ENCODE measurements at regions not wholly inside any gene's neighbourhood (a gene's known extent, or its start where the extent isn't known, plus 50 kb on each side); places are given as distances from the start of the nearest gene placed in this dataset.

DNA sequence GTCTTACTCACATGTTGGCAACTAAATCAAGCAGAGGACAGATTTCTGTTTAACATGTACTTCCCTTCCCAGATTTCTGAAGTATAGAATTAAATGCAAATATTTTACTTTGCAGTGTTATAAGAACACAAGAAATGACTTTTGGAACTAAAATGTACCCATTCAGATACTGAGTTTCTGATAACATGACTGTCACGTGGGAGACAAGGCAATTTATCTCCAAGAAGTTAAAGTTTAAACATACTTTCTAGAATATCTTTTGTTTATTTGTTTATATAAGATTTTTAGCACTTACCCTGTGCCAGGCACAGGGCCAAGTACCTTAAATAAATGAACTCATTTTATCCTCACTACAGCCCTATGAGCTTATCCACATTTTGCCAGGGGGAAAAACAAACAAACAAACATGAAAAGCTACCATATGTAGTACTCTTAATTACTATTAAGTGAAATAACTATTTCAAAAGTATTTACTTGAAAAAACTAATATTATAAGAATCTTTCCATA, 807.1 kb upstream of the KCND2 start:
- TF ChIP-seq, protein P1, sequence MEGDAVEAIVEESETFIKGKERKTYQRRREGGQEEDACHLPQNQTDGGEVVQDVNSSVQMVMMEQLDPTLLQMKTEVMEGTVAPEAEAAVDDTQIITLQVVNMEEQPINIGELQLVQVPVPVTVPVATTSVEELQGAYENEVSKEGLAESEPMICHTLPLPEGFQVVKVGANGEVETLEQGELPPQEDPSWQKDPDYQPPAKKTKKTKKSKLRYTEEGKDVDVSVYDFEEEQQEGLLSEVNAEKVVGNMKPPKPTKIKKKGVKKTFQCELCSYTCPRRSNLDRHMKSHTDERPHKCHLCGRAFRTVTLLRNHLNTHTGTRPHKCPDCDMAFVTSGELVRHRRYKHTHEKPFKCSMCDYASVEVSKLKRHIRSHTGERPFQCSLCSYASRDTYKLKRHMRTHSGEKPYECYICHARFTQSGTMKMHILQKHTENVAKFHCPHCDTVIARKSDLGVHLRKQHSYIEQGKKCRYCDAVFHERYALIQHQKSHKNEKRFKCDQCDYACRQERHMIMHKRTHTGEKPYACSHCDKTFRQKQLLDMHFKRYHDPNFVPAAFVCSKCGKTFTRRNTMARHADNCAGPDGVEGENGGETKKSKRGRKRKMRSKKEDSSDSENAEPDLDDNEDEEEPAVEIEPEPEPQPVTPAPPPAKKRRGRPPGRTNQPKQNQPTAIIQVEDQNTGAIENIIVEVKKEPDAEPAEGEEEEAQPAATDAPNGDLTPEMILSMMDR (IDR thresholded peaks at IDR 0.05; ENCODE audit: low read depth, low read length): no peak
- Histone ChIP-seq H3K9me3 (ENCODE audit: low read depth) (no peaks in the 10 kb centered on the region), H3K4me3 (no peak overlapping the region), H3K4me1 (ENCODE audit: low read depth) (no peaks in the 10 kb centered on the region), H3K27ac (no peak overlapping the region), H3K36me3 (no peaks in the 10 kb centered on the region), H3K27me3 (no peaks in the 10 kb centered on the region)
- DNase-seq (ENCODE audit: low read depth in 1 of 2, low spot score in 1 of 2): no peak

DNA sequence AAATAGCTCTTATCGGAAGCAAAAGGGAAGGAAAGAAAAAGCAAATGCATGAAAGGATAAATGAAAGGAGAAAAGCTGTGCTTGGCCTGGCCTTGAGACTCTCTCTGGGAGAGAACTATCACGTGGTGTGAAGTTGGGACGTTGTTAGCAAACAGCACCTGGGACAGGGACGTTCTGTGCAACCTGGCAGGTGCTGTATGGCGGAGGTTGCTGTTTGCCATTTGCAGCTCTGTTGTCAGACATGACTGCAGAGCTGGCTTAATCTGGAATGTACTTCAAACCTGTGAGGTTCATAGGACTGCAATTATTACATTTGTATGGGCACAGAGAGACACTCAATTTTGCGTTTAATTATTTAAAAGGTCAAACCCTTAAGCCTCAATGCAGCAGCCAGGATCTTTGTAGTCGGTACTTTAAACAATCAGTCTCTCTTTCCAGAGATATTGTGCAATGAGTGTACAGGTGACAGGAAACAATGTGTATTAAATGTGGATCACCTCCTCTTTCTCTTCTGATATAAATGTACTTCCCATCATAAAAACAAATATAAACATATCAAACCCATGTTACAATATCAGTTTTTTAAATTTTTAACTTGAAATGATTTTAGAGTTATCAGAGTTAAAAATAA, 800.5 kb upstream of the KCND2 start:
- peak in 1 of 2 donors; percentile 2 for DNase-seq (ENCODE audit: low read depth in 1 of 2, low spot score in 1 of 2)
- TF ChIP-seq, protein P1 (IDR thresholded peaks at IDR 0.05; ENCODE audit: low read depth, low read length): no peak

DNA sequence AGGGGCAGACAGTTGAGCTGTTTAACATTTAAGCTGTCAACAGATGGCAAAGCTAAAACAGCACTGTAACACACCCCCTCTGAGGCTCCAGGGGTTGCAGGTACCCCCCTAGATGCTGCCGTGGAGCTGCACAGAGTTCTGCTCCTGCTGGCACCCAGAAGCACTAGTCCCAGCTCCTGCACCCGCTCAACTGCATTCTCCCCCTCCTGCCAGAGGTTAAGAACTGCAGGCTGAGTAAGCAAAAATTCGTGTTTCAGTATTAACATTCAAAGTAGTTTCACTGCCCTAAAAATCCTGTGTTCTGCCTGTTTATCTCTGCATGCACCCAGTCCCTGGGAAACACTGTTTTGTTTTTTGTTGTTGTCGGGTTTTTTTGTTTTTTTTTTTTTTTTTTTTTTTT, 790.8 kb upstream of the KCND2 start:
- Histone ChIP-seq H3K36me3 (no peaks in the 10 kb centered on the region), H3K4me1 (ENCODE audit: low read depth) (no peaks in the 10 kb centered on the region), H3K9me3 (ENCODE audit: low read depth) (no peaks in the 10 kb centered on the region), H3K27me3 (no peaks in the 10 kb centered on the region), H3K27ac (no peak overlapping the region), H3K4me3 (no peak overlapping the region)
- TF ChIP-seq, protein P1 (IDR thresholded peaks at IDR 0.05; ENCODE audit: low read depth, low read length): peak; percentile 31
- peak; percentile 20 to 46 for DNase-seq (ENCODE audit: low read depth in 1 of 2, low spot score in 1 of 2)

More for the DNA sequence above, 800.5 kb upstream of the KCND2 start:
- H3K27me3 ChIP-seq: no peaks in the 10 kb centered on the region
- no peaks in the 10 kb centered on the region for H3K4me1 ChIP-seq (ENCODE audit: low read depth)
- no peaks in the 10 kb centered on the region for H3K9me3 ChIP-seq (ENCODE audit: low read depth)
- H3K36me3 ChIP-seq: no peaks in the 10 kb centered on the region
- no peak overlapping the region for H3K27ac ChIP-seq
- no peak overlapping the region for H3K4me3 ChIP-seq

DNA sequence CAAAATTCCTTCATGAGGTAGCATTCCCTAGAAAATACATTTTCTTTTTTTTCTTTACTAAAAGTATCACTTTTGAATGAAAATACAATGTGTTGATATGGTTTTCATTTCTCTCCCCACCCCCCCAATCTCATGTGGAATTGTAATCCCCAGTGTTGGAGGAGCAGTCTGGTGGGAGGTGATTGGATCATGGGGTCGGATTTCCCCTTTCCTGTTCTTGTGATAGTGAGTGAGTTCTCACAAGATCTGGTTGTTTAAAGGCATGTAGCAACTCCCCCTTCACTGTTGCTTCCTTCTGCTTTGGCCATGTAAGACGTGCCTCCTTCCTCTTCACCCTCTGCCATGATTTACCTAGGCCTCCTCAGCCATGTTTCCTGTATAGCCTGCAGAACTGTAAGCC, 790.3 kb upstream of the KCND2 start:
- TF ChIP-seq, protein P1 (IDR thresholded peaks at IDR 0.05; ENCODE audit: low read depth, low read length): no peak
- Histone ChIP-seq H3K4me3 (no peak overlapping the region), H3K36me3 (no peaks in the 10 kb centered on the region), H3K27ac (no peak overlapping the region), H3K27me3 (no peaks in the 10 kb centered on the region), H3K4me1 (ENCODE audit: low read depth) (no peaks in the 10 kb centered on the region), H3K9me3 (ENCODE audit: low read depth) (no peaks in the 10 kb centered on the region)
- no peak for DNase-seq (ENCODE audit: low read depth in 1 of 2, low spot score in 1 of 2)

DNA sequence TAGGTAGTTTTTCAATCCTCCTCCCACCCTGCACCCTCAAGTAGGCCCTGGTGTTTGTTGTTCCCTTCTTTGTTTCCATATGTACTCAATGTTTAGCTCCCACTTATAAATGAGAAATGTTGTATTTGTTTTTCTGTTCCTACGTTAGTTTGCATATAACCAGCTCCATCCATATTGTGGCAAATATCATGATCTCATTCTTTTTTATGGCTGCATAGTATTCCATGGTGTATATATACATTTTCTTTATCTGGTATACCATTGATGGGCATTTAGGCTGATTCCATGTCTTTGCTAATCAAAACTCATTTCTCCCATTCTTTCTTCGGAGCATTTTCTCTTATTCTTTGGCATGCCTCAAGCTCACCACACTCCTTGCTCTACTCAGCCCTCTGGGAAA, 789.6 kb upstream of the KCND2 start:
- H3K9me3 ChIP-seq (ENCODE audit: low read depth): no peaks in the 10 kb centered on the region
- H3K36me3 ChIP-seq: no peaks in the 10 kb centered on the region
- H3K27ac ChIP-seq: no peak overlapping the region
- H3K4me1 ChIP-seq (ENCODE audit: low read depth): no peaks in the 10 kb centered on the region
- DNase-seq (ENCODE audit: low read depth in 1 of 2, low spot score in 1 of 2): no peak
- H3K4me3 ChIP-seq: no peak overlapping the region
- H3K27me3 ChIP-seq: no peaks in the 10 kb centered on the region
- TF ChIP-seq, protein P1 (IDR thresholded peaks at IDR 0.05; ENCODE audit: low read depth, low read length): no peak

Data from cardiac muscle cell (in vitro differentiated cells and primary cell).